Effector memory CD4-positive, alpha-beta T cell (primary cell): ENCODE measurements at regions not wholly inside any gene's neighbourhood (a gene's known extent, or its start where the extent isn't known, plus 50 kb on each side); places are given as distances from the start of the nearest gene placed in this dataset.
"Not testable (repeated sequence)": the region's sequence is repeated elsewhere in the genome, so short reads cannot be mapped to it uniquely, and the experiment has no call there.

Source experiments
- DNase-seq, 3 donors: peaks; one replicate each; pipeline ENCODE4 v3.0.0-alpha.2; 2020
- H3K27ac ChIP-seq: 2 replicates; pipeline ENCODE4 v1.7.0; 2013; ENCODE audit warnings: mild to moderate bottlenecking, low read length, moderate library complexity; ENCODE audit not compliant: insufficient read depth, poor library complexity, severe bottlenecking
- H3K27me3 ChIP-seq: replicated peaks from 2 replicates; pipeline ENCODE4 v1.7.0; 2013; ENCODE audit warnings: mild to moderate bottlenecking, low read length; ENCODE audit not compliant: insufficient read depth, control insufficient read depth, poor library complexity, severe bottlenecking
- H3K36me3 ChIP-seq: 2 replicates; pipeline ENCODE4 v1.7.0; 2013; ENCODE audit warnings: mild to moderate bottlenecking, low read length, moderate library complexity; ENCODE audit not compliant: control insufficient read depth, insufficient read depth
- H3K4me1 ChIP-seq: 2 replicates; pipeline ENCODE4 v1.7.0; 2013; ENCODE audit warnings: low read length, mild to moderate bottlenecking; ENCODE audit not compliant: control insufficient read depth, insufficient read depth, poor library complexity, severe bottlenecking
- H3K4me3 ChIP-seq: 2 replicates; pipeline ENCODE4 v1.7.0; 2013; ENCODE audit warnings: low read length, low read depth, mild to moderate bottlenecking; ENCODE audit not compliant: insufficient read depth, poor library complexity, severe bottlenecking
- H3K9me3 ChIP-seq: 2 replicates; pipeline ENCODE4 v1.7.0; 2013; ENCODE audit warnings: mild to moderate bottlenecking, low read length, moderate library complexity; ENCODE audit not compliant: control insufficient read depth

- H3K27me3 ChIP-seq, result no peaks in the 10 kb centered on the region
- H3K4me3 ChIP-seq, result no peak overlapping the region
- H3K36me3 ChIP-seq, result no peaks in the 10 kb centered on the region
- no peaks in the 10 kb centered on the region for H3K9me3 ChIP-seq
- no peak overlapping the region for H3K27ac ChIP-seq
- no peak for DNase-seq
- H3K4me1 ChIP-seq, result no peaks in the 10 kb centered on the region
Measured at GRCh38 chr18:52156166-52156565, 183.8 kb upstream of the DCC start.

GRCh38 chr18:52160636-52161035 lies 179.4 kb upstream of the DCC start:
- Histone ChIP-seq H3K4me3 (no peak overlapping the region), H3K36me3 (no peaks in the 10 kb centered on the region)
- no peak for DNase-seq

DNA sequence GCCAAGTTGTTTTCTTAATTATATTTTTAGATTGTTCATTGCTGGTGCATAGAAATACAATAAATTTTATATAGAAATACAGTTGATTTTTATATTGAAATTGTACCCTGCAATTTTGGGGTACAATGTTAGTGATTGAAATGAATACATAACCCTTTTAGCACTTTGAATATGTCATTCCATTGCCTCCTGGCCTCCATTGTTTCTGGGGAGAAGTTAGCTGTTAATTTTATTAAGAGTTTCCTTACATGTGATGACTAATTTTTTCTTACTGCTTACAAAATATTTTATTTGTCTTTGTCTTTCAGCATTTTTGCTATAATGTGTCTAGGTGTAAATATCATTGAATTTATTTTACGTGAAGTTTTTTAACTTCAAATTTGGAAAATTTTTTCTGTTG lies 176.5 kb upstream of the DCC start:
- Histone ChIP-seq H3K27ac (no peak overlapping the region), H3K27me3 (no peaks in the 10 kb centered on the region), H3K9me3 (no peaks in the 10 kb centered on the region), H3K4me3 (no peak overlapping the region), H3K4me1 (no peaks in the 10 kb centered on the region), H3K36me3 (no peaks in the 10 kb centered on the region)
- no peak for DNase-seq

More at GRCh38 chr18:52160636-52161035, 179.4 kb upstream of the DCC start:
- no peaks in the 10 kb centered on the region for H3K4me1 ChIP-seq
- no peaks in the 10 kb centered on the region for H3K27me3 ChIP-seq
- no peak overlapping the region for H3K27ac ChIP-seq
- H3K9me3 ChIP-seq, result no peaks in the 10 kb centered on the region

GRCh38 chr18:52168131-52168530 lies 171.9 kb upstream of the DCC start:
- H3K27ac ChIP-seq, H3K4me3 ChIP-seq, H3K4me1 ChIP-seq, H3K27me3 ChIP-seq, H3K9me3 ChIP-seq, DNase-seq, H3K36me3 ChIP-seq: not testable (repeated sequence)

GRCh38 chr18:52174220-52174619 lies 165.8 kb upstream of the DCC start:
- Histone ChIP-seq H3K9me3 (no peaks in the 10 kb centered on the region), H3K36me3 (no peaks in the 10 kb centered on the region), H3K27me3 (no peaks in the 10 kb centered on the region), H3K4me1 (no peaks in the 10 kb centered on the region), H3K4me3 (no peak overlapping the region), H3K27ac (no peak overlapping the region)
- no peak for DNase-seq

GRCh38 chr18:52175406-52175805 lies 164.6 kb upstream of the DCC start:
- Histone ChIP-seq H3K4me3 (no peak overlapping the region), H3K27me3 (no peaks in the 10 kb centered on the region), H3K4me1 (no peaks in the 10 kb centered on the region), H3K9me3 (no peaks in the 10 kb centered on the region), H3K27ac (no peak overlapping the region), H3K36me3 (no peaks in the 10 kb centered on the region)
- DNase-seq, result no peak

DNA sequence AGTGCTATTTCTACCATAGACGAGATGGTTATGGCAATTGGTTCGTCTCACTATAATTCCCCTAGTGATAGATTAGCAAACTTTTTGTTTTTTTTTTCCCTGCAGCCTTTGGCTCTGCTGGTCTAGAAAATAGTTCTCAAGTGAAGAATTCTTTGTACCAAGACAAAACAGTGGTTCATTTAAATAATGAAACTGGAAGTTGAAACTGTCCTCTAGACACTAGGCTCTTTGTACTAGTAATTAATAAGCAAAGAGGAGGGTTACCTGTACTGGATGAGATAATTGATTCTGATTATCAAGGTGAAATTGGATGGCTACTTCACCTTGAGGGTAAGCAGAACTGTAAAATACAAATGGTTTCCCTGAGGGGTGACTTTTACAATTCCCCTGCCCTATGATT lies 156.9 kb upstream of the DCC start:
- Histone ChIP-seq H3K27ac (no peak overlapping the region), H3K4me3 (no peak overlapping the region), H3K27me3 (no peaks in the 10 kb centered on the region), H3K9me3 (no peaks in the 10 kb centered on the region), H3K4me1 (no peaks in the 10 kb centered on the region), H3K36me3 (no peaks in the 10 kb centered on the region)
- no peak for DNase-seq

- no peak for DNase-seq
- Histone ChIP-seq H3K27ac (no peak overlapping the region), H3K4me3 (no peak overlapping the region), H3K36me3 (no peaks in the 10 kb centered on the region), H3K4me1 (no peaks in the 10 kb centered on the region), H3K9me3 (no peaks in the 10 kb centered on the region), H3K27me3 (no peaks in the 10 kb centered on the region)
Measured at GRCh38 chr18:52190195-52190594, 149.8 kb upstream of the DCC start.

DNA sequence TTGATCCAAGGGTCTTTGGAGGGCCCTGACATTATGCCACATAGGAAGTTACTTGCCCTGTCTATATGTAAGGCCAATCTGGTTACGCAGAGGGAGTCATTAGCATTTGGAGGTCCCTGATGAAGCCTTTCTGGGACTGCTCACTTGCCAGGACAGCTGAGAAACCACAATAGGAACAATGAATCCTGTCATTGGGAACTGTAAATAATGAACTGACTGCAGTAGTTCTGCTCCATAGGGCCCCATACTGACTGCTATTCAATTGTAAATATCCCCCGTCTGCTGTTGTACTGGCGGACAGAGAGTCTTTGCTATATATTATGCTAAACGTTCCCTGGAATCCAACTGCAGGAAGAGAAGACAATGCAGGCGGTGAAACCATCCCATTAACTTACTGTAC lies 149.4 kb upstream of the DCC start:
- no peaks in the 10 kb centered on the region for H3K36me3 ChIP-seq
- no peaks in the 10 kb centered on the region for H3K4me1 ChIP-seq
- no peaks in the 10 kb centered on the region for H3K27me3 ChIP-seq
- no peak overlapping the region for H3K27ac ChIP-seq
- no peaks in the 10 kb centered on the region for H3K9me3 ChIP-seq
- DNase-seq, result no peak
- no peak overlapping the region for H3K4me3 ChIP-seq

DNA sequence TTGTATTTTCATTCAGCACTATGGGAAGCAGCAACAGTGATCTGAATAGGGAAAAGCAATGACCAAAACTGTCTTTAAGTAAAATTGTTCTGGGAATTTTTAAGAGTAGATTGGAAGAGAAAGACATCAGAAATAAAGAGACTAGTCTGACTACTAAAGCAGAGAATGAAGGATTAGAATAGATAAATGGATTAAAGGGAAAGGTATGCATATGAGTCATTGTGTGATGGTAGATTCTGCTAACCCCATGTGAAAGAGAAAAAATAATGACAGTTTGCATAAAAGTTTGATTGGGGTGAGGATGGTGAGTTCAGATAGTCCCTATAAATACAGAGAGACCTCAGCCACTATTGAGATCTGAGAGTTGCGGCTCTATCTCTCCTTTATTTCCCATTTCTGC lies 139.6 kb upstream of the DCC start:
- H3K4me3 ChIP-seq, result no peak overlapping the region
- H3K27ac ChIP-seq, result no peak overlapping the region
- no peaks in the 10 kb centered on the region for H3K36me3 ChIP-seq
- DNase-seq, result no peak
- no peaks in the 10 kb centered on the region for H3K9me3 ChIP-seq
- H3K4me1 ChIP-seq, result no peaks in the 10 kb centered on the region
- H3K27me3 ChIP-seq, result no peaks in the 10 kb centered on the region
